ENCODE measurements at regions not wholly inside any gene's neighbourhood (a gene's known extent, or its start where the extent isn't known, plus 50 kb on each side); places are given as distances from the start of the nearest gene placed in this dataset.

DNA sequence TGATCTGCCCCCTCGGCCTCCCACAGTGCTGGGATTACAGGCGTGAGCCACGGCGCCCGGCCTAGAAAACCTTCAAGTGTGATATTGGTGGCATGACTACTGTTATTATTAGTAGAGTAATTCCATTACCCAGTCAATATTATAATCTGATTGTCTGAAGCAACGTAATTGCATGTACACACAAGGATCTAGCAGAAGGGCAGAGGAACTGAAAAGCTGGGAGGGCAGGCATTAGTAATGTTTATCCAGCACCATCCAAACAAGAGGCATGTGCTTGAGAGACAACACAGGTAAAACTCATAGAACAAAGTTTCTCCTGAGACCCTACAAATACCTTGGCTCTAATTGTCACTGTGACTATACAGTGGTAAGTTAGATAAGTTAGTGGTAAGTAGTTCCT, 56.2 kb upstream of the ITM2B start:
- no peak for TF ChIP-seq ZNF565 (CRISPR knock-in tag; conservative IDR thresholded peaks at IDR 0.05; ENCODE audit: low read depth)
- no peak for TF ChIP-seq ZNF8 (CRISPR knock-in tag; IDR thresholded peaks at IDR 0.05)
- TF ChIP-seq SNAI2 (CRISPR knock-in tag; IDR thresholded peaks at IDR 0.05): no peak
- TF ChIP-seq, protein P1, sequence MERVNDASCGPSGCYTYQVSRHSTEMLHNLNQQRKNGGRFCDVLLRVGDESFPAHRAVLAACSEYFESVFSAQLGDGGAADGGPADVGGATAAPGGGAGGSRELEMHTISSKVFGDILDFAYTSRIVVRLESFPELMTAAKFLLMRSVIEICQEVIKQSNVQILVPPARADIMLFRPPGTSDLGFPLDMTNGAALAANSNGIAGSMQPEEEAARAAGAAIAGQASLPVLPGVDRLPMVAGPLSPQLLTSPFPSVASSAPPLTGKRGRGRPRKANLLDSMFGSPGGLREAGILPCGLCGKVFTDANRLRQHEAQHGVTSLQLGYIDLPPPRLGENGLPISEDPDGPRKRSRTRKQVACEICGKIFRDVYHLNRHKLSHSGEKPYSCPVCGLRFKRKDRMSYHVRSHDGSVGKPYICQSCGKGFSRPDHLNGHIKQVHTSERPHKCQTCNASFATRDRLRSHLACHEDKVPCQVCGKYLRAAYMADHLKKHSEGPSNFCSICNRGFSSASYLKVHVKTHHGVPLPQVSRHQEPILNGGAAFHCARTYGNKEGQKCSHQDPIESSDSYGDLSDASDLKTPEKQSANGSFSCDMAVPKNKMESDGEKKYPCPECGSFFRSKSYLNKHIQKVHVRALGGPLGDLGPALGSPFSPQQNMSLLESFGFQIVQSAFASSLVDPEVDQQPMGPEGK (CRISPR knock-in tag; IDR thresholded peaks at IDR 0.05; ENCODE audit: borderline replicate concordance): no peak
- no peak for TF ChIP-seq ARNTL (CRISPR knock-in tag; IDR thresholded peaks at IDR 0.05; ENCODE audit: borderline replicate concordance, low read depth)
- TF ChIP-seq, protein P2, sequence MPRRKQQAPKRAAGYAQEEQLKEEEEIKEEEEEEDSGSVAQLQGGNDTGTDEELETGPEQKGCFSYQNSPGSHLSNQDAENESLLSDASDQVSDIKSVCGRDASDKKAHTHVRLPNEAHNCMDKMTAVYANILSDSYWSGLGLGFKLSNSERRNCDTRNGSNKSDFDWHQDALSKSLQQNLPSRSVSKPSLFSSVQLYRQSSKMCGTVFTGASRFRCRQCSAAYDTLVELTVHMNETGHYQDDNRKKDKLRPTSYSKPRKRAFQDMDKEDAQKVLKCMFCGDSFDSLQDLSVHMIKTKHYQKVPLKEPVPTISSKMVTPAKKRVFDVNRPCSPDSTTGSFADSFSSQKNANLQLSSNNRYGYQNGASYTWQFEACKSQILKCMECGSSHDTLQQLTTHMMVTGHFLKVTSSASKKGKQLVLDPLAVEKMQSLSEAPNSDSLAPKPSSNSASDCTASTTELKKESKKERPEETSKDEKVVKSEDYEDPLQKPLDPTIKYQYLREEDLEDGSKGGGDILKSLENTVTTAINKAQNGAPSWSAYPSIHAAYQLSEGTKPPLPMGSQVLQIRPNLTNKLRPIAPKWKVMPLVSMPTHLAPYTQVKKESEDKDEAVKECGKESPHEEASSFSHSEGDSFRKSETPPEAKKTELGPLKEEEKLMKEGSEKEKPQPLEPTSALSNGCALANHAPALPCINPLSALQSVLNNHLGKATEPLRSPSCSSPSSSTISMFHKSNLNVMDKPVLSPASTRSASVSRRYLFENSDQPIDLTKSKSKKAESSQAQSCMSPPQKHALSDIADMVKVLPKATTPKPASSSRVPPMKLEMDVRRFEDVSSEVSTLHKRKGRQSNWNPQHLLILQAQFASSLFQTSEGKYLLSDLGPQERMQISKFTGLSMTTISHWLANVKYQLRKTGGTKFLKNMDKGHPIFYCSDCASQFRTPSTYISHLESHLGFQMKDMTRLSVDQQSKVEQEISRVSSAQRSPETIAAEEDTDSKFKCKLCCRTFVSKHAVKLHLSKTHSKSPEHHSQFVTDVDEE (CRISPR knock-in tag; IDR thresholded peaks at IDR 0.05): no peak
- TF ChIP-seq, protein P3, sequence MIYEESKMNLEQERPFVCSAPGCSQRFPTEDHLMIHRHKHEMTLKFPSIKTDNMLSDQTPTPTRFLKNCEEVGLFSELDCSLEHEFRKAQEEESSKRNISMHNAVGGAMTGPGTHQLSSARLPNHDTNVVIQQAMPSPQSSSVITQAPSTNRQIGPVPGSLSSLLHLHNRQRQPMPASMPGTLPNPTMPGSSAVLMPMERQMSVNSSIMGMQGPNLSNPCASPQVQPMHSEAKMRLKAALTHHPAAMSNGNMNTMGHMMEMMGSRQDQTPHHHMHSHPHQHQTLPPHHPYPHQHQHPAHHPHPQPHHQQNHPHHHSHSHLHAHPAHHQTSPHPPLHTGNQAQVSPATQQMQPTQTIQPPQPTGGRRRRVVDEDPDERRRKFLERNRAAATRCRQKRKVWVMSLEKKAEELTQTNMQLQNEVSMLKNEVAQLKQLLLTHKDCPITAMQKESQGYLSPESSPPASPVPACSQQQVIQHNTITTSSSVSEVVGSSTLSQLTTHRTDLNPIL (CRISPR knock-in tag; IDR thresholded peaks at IDR 0.05; ENCODE audit: low read depth): no peak
- no peak for TF ChIP-seq ISL1 (CRISPR knock-in tag; IDR thresholded peaks at IDR 0.05)
- TF ChIP-seq ZFP3 (CRISPR knock-in tag; IDR thresholded peaks at IDR 0.05): no peak
- no peak for TF ChIP-seq OSR1 (CRISPR knock-in tag; IDR thresholded peaks at IDR 0.05)
- no peak for TF ChIP-seq PPARA (CRISPR knock-in tag; IDR thresholded peaks at IDR 0.05; ENCODE audit: borderline replicate concordance)
- TF ChIP-seq ZC3H10 (CRISPR knock-in tag; IDR thresholded peaks at IDR 0.05): no peak
- TF ChIP-seq TCF4 (CRISPR knock-in tag; IDR thresholded peaks at IDR 0.05; ENCODE audit: borderline replicate concordance): no peak
- no peak for TF ChIP-seq RARB (CRISPR knock-in tag; IDR thresholded peaks at IDR 0.05)

Measured in SK-N-SH treated with all-trans-retinoic acid at 6 μM for 48 hours (cell line).